HCT116 (cell line): ENCODE measurements at regions not wholly inside any gene's neighbourhood (a gene's known extent, or its start where the extent isn't known, plus 50 kb on each side); places are given as distances from the start of the nearest gene placed in this dataset.

Experiments used
- ATAC-seq: fragments of 200-7000 bp; cut with Tn5 transposase; 2 replicates; pipeline ENCODE4 v1.9.1; 2020; ENCODE audit warnings: mild to moderate bottlenecking, moderate library complexity
- BruUV-seq: library from RNA; stranded (reverse); fragments of 400-500 nt; replicated peaks from 2 replicates; lab custom pipeline; 2021; lab: Mats Ljungman, UMichigan
- CTCF ChIA-PET: fragments of 300-600 bp; sonication (Branson Sonifier 250); formaldehyde crosslinking; loops from one replicate; lab custom pipeline; 2021; ENCODE audit warnings: antibody characterized with exemption; lab: Charles Lee
- POLR2A ChIA-PET: fragments of 300-600, 350-600 bp; sonication (Branson Sonifier 250); formaldehyde crosslinking; loops from one replicate; lab custom pipeline; 2021; ENCODE audit warnings: antibody characterized with exemption; lab: Charles Lee
- RAD21 ChIA-PET, 2 experiments: fragments of 300-600 bp; sonication (Branson Sonifier 250); formaldehyde crosslinking; loops; one replicate each; lab custom pipeline; 2023; ENCODE audit warnings: low total read pairs in 2 of 2; ENCODE audit not compliant: uncharacterized antibody in 2 of 2, unreplicated experiment in 2 of 2, low non-redundant PET in 1 of 2; lab: Charles Lee
- DNase-seq: peaks from one replicate; pipeline ENCODE4 v3.0.0-alpha.2; 2010; ENCODE audit warnings: low read depth, low spot score
- H2AFZ ChIP-seq: fragments of 200-600 bp; shearing (Covaris generic), sonication (generic); 2 replicates; pipeline ENCODE4 v1.6.1; 2017; ENCODE audit warnings: low read depth, mixed run types, mixed read lengths, antibody characterized with exemption, low read length; ENCODE audit not compliant: poor library complexity, severe bottlenecking
- H3K27ac ChIP-seq: 2 replicates; pipeline ENCODE4 v1.5.1; 2012; ENCODE audit warnings: low read depth, low read length
- H3K27me3 ChIP-seq: fragments of 200-600 bp; sonication (generic); 2 replicates; pipeline ENCODE4 v1.6.1; 2016; ENCODE audit warnings: mixed run types, low read length, mixed read lengths; ENCODE audit not compliant: insufficient read depth
- H3K36me3 ChIP-seq, 2 experiments: fragments of 200-500 bp in 1 of 2; fragments of 200-600 bp in 1 of 2; sonication (Bioruptor generic) in 1 of 2; sonication (generic) in 1 of 2; 2 replicates each; pipeline versions ENCODE4 v1.5.1 to v1.6.1; 2014 to 2016; ENCODE audit warnings: low read length in 2 of 2, inconsistent platforms in 1 of 2, mixed read lengths in 1 of 2, mixed run types in 1 of 2; ENCODE audit not compliant: insufficient read depth in 2 of 2, control insufficient read depth in 1 of 2
- H3K4me1 ChIP-seq, 2 experiments: fragments of 200-600 bp in 1 of 2; sonication (generic) in 1 of 2; 2 replicates each; pipeline versions ENCODE4 v1.5.1 to v1.6.1; 2012 to 2017; ENCODE audit warnings: low read length in 2 of 2, inconsistent platforms in 1 of 2, mild to moderate bottlenecking in 1 of 2, mixed read lengths in 1 of 2, mixed run types in 1 of 2, moderate library complexity in 1 of 2; ENCODE audit not compliant: insufficient read depth in 2 of 2, control insufficient read depth in 1 of 2
- H3K4me2 ChIP-seq: fragments of 200-600 bp; sonication (generic); 2 replicates; pipeline ENCODE4 v1.6.1; 2017; ENCODE audit warnings: mixed run types, low read length, mixed read lengths
- H3K4me3 ChIP-seq, 2 experiments: fragments of 200-600 bp in 1 of 2; sonication (generic) in 1 of 2; replicated peaks in 1 of 2; 2 replicates each; pipeline ENCODE4 v1.5.1; 2011 to 2016; ENCODE audit warnings: low read length in 2 of 2, control low read depth in 1 of 2, low read depth in 1 of 2, mild to moderate bottlenecking in 1 of 2, mixed read lengths in 1 of 2, mixed run types in 1 of 2
- H3K79me2 ChIP-seq: fragments of 200-600 bp; sonication (generic); 2 replicates; pipeline ENCODE4 v1.6.1; 2017; ENCODE audit warnings: mild to moderate bottlenecking, mixed run types, low read length, moderate library complexity, mixed read lengths; ENCODE audit not compliant: insufficient read depth
- H3K9ac ChIP-seq: fragments of 200-600 bp; sonication (generic); 2 replicates; pipeline ENCODE4 v1.6.1; 2016; ENCODE audit warnings: low read length, mixed read lengths
- H3K9me2 ChIP-seq: fragments of 200-600 bp; sonication (generic), shearing (Covaris generic); 2 replicates; pipeline ENCODE4 v1.6.1; 2017; ENCODE audit warnings: mixed run types, mild to moderate bottlenecking, moderate library complexity; ENCODE audit not compliant: insufficient read depth
- H3K9me3 ChIP-seq, 2 experiments: fragments of 200-500 bp in 1 of 2; fragments of 200-600 bp in 1 of 2; sonication (Bioruptor generic) in 1 of 2; sonication (generic) in 1 of 2; 2 replicates each; pipeline ENCODE4 v1.6.1; 2014 to 2017; ENCODE audit warnings: low read length in 2 of 2, mixed read lengths in 2 of 2, inconsistent platforms in 1 of 2, low read depth in 1 of 2, mild to moderate bottlenecking in 1 of 2, mixed run types in 1 of 2, moderate library complexity in 1 of 2; ENCODE audit not compliant: control insufficient read depth in 1 of 2, insufficient read depth in 1 of 2
- H4K20me1 ChIP-seq: fragments of 200-600 bp; sonication (generic), shearing (Covaris generic); 2 replicates; pipeline ENCODE4 v1.6.1; 2017; ENCODE audit warnings: mixed run types, mild to moderate bottlenecking, moderate library complexity; ENCODE audit not compliant: insufficient read depth
- CBX3 ChIP-seq: IDR thresholded peaks from 2 replicates; pipeline ENCODE4 v1.6.1; 2012; ENCODE audit warnings: low read depth
- CEBPB ChIP-seq: IDR thresholded peaks from 2 replicates; pipeline ENCODE4 v1.6.1; 2012; ENCODE audit warnings: low read depth
- EGR1 ChIP-seq: IDR thresholded peaks from 2 replicates; pipeline ENCODE4 v1.6.1; 2012; ENCODE audit warnings: low read depth
- ELF1 ChIP-seq: IDR thresholded peaks from 2 replicates; pipeline ENCODE4 v1.6.1; 2012; ENCODE audit warnings: low read depth, borderline replicate concordance
- EZH2 ChIP-seq: fragments of 200-600 bp; sonication (generic); IDR thresholded peaks from 2 replicates; pipeline ENCODE4 v1.6.1; 2017; ENCODE audit warnings: antibody characterized with exemption, mixed run types
- FOSL1 ChIP-seq: IDR thresholded peaks from 2 replicates; pipeline ENCODE4 v1.6.1; 2012; ENCODE audit warnings: low read depth
- POLR2AphosphoS5 ChIP-seq: IDR thresholded peaks from 2 replicates; pipeline ENCODE4 v1.6.1; 2011; ENCODE audit warnings: mild to moderate bottlenecking, low read depth, low read length, moderate library complexity
- RAD21 ChIP-seq: IDR thresholded peaks from 2 replicates; pipeline ENCODE4 v1.6.1; 2012; ENCODE audit warnings: low read depth, mild to moderate bottlenecking
- SP1 ChIP-seq: IDR thresholded peaks from 2 replicates; pipeline ENCODE4 v1.6.1; 2012; ENCODE audit warnings: low read depth
- TCF7L2 ChIP-seq: IDR thresholded peaks from 2 replicates; pipeline ENCODE4 v1.7.0; 2011; ENCODE audit warnings: borderline replicate concordance, inconsistent platforms; ENCODE audit not compliant: insufficient read depth, insufficient read length; ENCODE audit errors: extremely low read depth
- ZFX ChIP-seq: fragments of 450-650 bp; IDR thresholded peaks from 2 replicates; pipeline ENCODE4 v1.6.1; 2017
- ZNF274 ChIP-seq: fragments of 200-500 bp; sonication (Bioruptor generic); IDR thresholded peaks from 2 replicates; pipeline ENCODE4 v1.6.1; 2014; ENCODE audit warnings: mild to moderate bottlenecking, low read depth, low read length, inconsistent platforms
- intact Hi-C: fragments of 100-400 bp; cut with micrococcal nuclease; formaldehyde crosslinking; loops from 2 replicates; pipeline ENCODE4 v1.10.0; 2022
- TF ChIP-seq, protein P1 (sequence below): IDR thresholded peaks from 2 replicates; pipeline ENCODE4 v1.6.1; 2012
- TF ChIP-seq, protein P2 (sequence below): IDR thresholded peaks from 2 replicates; pipeline ENCODE4 v1.6.1; 2011; ENCODE audit warnings: mild to moderate bottlenecking, low read length, moderate library complexity; ENCODE audit not compliant: insufficient replicate concordance; ENCODE audit errors: extremely low read depth
- TF ChIP-seq, protein P3 (sequence below): IDR thresholded peaks from 2 replicates; pipeline ENCODE4 v1.6.1; 2012; ENCODE audit warnings: low read depth
- TF ChIP-seq, protein P4 (sequence below), 3 experiments: fragments of 200-600 bp in 1 of 3; sonication (generic) in 1 of 3; IDR thresholded peaks in 2 of 3; conservative IDR thresholded peaks in 1 of 3; 2 replicates each; pipeline ENCODE4 v1.5.1; 2012 to 2017; ENCODE audit warnings: low read depth in 2 of 3, low read length in 2 of 3, antibody characterized with exemption in 1 of 3, borderline replicate concordance in 1 of 3, control low read depth in 1 of 3, mild to moderate bottlenecking in 1 of 3, mixed read lengths in 1 of 3, mixed run types in 1 of 3, moderate library complexity in 1 of 3; ENCODE audit not compliant: insufficient read depth in 1 of 3
- TF ChIP-seq, protein P5 (sequence below): IDR thresholded peaks from 2 replicates; pipeline ENCODE4 v1.6.1; 2012

DNA sequence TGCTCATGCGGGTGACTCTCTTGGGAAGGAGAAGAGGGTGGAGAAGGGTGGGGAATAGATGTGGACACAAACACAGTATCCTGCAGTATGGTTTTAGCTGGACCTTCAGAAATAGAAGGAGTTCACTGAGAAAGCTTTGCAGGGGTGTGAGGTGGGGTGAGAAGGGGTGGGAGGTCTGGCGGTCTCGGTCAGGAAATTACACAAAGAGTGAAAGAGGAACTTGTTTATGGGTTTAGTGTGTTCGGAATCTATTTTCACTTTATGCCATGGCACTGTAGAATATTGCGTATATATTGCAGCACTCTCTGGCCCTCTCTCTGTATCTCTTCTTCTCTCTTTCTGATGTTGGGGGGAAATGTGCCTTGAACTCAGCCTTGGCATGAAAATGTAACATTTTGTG, 148.2 kb upstream of the GOT2 start:
- H3K79me2 ChIP-seq = no peaks in the 10 kb centered on the region
- TF ChIP-seq CEBPB (no peak), SP1 (no peak), ZFX (no peak), CBX3 (no peak), EZH2 (no peak), FOSL1 (no peak), TCF7L2 (no peak), ZNF274 (no peak), ELF1 (no peak), POLR2AphosphoS5 (no peak), RAD21 (no peak), EGR1 (no peak)
- TF ChIP-seq, protein P1, sequence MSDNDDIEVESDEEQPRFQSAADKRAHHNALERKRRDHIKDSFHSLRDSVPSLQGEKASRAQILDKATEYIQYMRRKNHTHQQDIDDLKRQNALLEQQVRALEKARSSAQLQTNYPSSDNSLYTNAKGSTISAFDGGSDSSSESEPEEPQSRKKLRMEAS = no peak
- TF ChIP-seq, protein P2, sequence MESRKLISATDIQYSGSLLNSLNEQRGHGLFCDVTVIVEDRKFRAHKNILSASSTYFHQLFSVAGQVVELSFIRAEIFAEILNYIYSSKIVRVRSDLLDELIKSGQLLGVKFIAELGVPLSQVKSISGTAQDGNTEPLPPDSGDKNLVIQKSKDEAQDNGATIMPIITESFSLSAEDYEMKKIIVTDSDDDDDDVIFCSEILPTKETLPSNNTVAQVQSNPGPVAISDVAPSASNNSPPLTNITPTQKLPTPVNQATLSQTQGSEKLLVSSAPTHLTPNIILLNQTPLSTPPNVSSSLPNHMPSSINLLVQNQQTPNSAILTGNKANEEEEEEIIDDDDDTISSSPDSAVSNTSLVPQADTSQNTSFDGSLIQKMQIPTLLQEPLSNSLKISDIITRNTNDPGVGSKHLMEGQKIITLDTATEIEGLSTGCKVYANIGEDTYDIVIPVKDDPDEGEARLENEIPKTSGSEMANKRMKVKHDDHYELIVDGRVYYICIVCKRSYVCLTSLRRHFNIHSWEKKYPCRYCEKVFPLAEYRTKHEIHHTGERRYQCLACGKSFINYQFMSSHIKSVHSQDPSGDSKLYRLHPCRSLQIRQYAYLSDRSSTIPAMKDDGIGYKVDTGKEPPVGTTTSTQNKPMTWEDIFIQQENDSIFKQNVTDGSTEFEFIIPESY = no peak
- TF ChIP-seq, protein P3, sequence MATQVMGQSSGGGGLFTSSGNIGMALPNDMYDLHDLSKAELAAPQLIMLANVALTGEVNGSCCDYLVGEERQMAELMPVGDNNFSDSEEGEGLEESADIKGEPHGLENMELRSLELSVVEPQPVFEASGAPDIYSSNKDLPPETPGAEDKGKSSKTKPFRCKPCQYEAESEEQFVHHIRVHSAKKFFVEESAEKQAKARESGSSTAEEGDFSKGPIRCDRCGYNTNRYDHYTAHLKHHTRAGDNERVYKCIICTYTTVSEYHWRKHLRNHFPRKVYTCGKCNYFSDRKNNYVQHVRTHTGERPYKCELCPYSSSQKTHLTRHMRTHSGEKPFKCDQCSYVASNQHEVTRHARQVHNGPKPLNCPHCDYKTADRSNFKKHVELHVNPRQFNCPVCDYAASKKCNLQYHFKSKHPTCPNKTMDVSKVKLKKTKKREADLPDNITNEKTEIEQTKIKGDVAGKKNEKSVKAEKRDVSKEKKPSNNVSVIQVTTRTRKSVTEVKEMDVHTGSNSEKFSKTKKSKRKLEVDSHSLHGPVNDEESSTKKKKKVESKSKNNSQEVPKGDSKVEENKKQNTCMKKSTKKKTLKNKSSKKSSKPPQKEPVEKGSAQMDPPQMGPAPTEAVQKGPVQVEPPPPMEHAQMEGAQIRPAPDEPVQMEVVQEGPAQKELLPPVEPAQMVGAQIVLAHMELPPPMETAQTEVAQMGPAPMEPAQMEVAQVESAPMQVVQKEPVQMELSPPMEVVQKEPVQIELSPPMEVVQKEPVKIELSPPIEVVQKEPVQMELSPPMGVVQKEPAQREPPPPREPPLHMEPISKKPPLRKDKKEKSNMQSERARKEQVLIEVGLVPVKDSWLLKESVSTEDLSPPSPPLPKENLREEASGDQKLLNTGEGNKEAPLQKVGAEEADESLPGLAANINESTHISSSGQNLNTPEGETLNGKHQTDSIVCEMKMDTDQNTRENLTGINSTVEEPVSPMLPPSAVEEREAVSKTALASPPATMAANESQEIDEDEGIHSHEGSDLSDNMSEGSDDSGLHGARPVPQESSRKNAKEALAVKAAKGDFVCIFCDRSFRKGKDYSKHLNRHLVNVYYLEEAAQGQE = no peak
- TF ChIP-seq, protein P4, sequence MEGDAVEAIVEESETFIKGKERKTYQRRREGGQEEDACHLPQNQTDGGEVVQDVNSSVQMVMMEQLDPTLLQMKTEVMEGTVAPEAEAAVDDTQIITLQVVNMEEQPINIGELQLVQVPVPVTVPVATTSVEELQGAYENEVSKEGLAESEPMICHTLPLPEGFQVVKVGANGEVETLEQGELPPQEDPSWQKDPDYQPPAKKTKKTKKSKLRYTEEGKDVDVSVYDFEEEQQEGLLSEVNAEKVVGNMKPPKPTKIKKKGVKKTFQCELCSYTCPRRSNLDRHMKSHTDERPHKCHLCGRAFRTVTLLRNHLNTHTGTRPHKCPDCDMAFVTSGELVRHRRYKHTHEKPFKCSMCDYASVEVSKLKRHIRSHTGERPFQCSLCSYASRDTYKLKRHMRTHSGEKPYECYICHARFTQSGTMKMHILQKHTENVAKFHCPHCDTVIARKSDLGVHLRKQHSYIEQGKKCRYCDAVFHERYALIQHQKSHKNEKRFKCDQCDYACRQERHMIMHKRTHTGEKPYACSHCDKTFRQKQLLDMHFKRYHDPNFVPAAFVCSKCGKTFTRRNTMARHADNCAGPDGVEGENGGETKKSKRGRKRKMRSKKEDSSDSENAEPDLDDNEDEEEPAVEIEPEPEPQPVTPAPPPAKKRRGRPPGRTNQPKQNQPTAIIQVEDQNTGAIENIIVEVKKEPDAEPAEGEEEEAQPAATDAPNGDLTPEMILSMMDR (IDR thresholded peaks at IDR 0.05 in 2 of 3, conservative IDR thresholded peaks at IDR 0.05 in 1 of 3; ENCODE audit: borderline replicate concordance in 1 of 3, insufficient read depth in 1 of 3, low read depth in 2 of 3, low read length in 2 of 3) = no peak
- TF ChIP-seq, protein P5, sequence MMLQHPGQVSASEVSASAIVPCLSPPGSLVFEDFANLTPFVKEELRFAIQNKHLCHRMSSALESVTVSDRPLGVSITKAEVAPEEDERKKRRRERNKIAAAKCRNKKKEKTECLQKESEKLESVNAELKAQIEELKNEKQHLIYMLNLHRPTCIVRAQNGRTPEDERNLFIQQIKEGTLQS = no peak
- TF ChIP-seq, all 23 proteins: peak for 0
- no TSS peak for BruUV-seq
- Histone ChIP-seq H3K4me3 (no peak overlapping the region), H3K9me3 (no peaks in the 10 kb centered on the region), H3K9me2 (no peaks in the 10 kb centered on the region), H3K27me3 (no peaks in the 10 kb centered on the region), H3K36me3 (no peaks in the 10 kb centered on the region), H3K27ac (no peak overlapping the region), H2AFZ (no peak overlapping the region), H4K20me1 (no peaks in the 10 kb centered on the region; the same call in 1 of the 2 replicates), H3K9ac (no peak overlapping the region), H3K4me2 (no peak overlapping the region), H3K4me1 (no peaks in the 10 kb centered on the region)
- RAD21 ChIA-PET = no interaction called here
- ATAC-seq (no peak), DNase-seq (no peak)
- CTCF ChIA-PET = no interaction called here
- intact Hi-C loops = no loop called here
- POLR2A ChIA-PET = no interaction called here
